H1 (cell line): ENCODE measurements at regions not wholly inside any gene's neighbourhood (a gene's known extent, or its start where the extent isn't known, plus 50 kb on each side); places are given as distances from the start of the nearest gene placed in this dataset.

ENCODE experiments used
- CTCF ChIP-seq, 3 experiments: IDR thresholded peaks; 1 replicate in 2 of 3; 2 replicates in 1 of 3; pipeline versions ENCODE4 v1.5.1 to v1.6.1; 2011; ENCODE audit warnings: low read length in 3 of 3, mild to moderate bottlenecking in 3 of 3, inconsistent platforms in 2 of 3, low read depth in 1 of 3, moderate library complexity in 1 of 3; ENCODE audit not compliant: insufficient read depth in 1 of 3; ENCODE audit errors: control extremely low read depth in 1 of 3
- EZH2 ChIP-seq: fragments of 200-600 bp; sonication (generic); IDR thresholded peaks from 2 replicates; pipeline ENCODE4 v1.7.1; 2012; ENCODE audit warnings: low read depth, mild to moderate bottlenecking, moderate library complexity, low read length, inconsistent platforms; ENCODE audit not compliant: severe bottlenecking

DNA sequence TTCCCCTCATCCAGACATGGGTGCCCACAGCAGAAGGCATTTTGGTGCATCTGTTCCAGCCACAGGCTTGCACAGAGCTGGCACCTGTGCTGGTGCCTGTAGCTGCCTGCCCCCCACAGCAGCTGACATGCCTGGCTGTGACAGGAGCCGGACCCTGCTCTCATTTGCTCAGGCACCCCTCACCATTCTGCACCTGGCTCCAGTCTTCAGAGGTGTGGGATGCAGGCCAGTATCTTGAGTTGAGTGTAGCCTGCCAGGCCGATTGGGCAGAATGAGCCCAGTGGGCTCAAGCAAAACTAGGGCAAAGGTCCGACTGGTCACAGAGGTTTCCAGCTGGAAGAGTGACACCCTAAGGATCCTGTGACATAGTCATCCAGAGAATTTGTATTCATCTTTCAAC is 887.7 kb downstream of the CDH11 start (continued):
- TF ChIP-seq CTCF (IDR thresholded peaks at IDR 0.05; ENCODE audit: control extremely low read depth in 1 of 3, insufficient read depth in 1 of 3, low read depth in 1 of 3, low read length in 3 of 3): no peak
- TF ChIP-seq EZH2: no peak
